K562 (cell line): ENCODE measurements at regions not wholly inside any gene's neighbourhood (a gene's known extent, or its start where the extent isn't known, plus 50 kb on each side); places are given as distances from the start of the nearest gene placed in this dataset.

Source experiments
- COPS2 ChIP-seq: fragments of 450-650 bp; conservative IDR thresholded peaks from 2 replicates; pipeline ENCODE4 v1.6.1; 2016; ENCODE audit warnings: mild to moderate bottlenecking, moderate library complexity
- CXXC5 ChIP-seq: fragments of 250-450 bp; sonication (Bioruptor Pico); IDR thresholded peaks from 2 replicates; pipeline ENCODE4 v1.8.0; 2022; ENCODE audit warnings: inconsistent platforms, mild to moderate bottlenecking, moderate library complexity
- DACH1 ChIP-seq: fragments of 450-650 bp; IDR thresholded peaks from 2 replicates; pipeline ENCODE4 v1.6.1; 2018; ENCODE audit not compliant: partially characterized antibody
- FIP1L1 ChIP-seq: fragments of 200-400 bp; formaldehyde crosslinking; IDR thresholded peaks from 2 replicates; pipeline ENCODE4 v1.6.1; 2018; ENCODE audit warnings: mild to moderate bottlenecking, low read depth, low read length; ENCODE audit not compliant: poor library complexity, severe bottlenecking
- FOXJ2 ChIP-seq: fragments of 200-800 bp; sonication (Bioruptor generic); IDR thresholded peaks from 2 replicates; pipeline ENCODE4 v1.6.1; 2016; ENCODE audit warnings: missing genetic modification characterization, missing compliant biosample characterization
- GATAD2B ChIP-seq: fragments of 450-650 bp; IDR thresholded peaks from 2 replicates; pipeline ENCODE4 v1.6.1; 2017; ENCODE audit warnings: mild to moderate bottlenecking, borderline replicate concordance
- KAT2B ChIP-seq: IDR thresholded peaks from one replicate; pipeline ENCODE4 v1.6.1; 2012; ENCODE audit warnings: low read depth, mild to moderate bottlenecking, control low read depth, inconsistent platforms, low read length, moderate library complexity
- KLF16 ChIP-seq: IDR thresholded peaks from 2 replicates; pipeline ENCODE4 v1.6.1; 2016; ENCODE audit warnings: antibody characterized with exemption
- MAZ ChIP-seq, 2 experiments: fragments of 450-650 bp in 1 of 2; sonication (generic) in 1 of 2; formaldehyde crosslinking; IDR thresholded peaks in 1 of 2; conservative IDR thresholded peaks in 1 of 2; 2 replicates each; pipeline versions ENCODE4 v1.4.0 to v1.5.0; 2020; ENCODE audit warnings: mild to moderate bottlenecking in 1 of 2, missing genetic modification reagents in 1 of 2
- MEIS2 ChIP-seq: fragments of 450-650 bp; IDR thresholded peaks from 2 replicates; pipeline ENCODE4 v1.6.1; 2014; ENCODE audit warnings: mild to moderate bottlenecking; ENCODE audit not compliant: partially characterized antibody
- MTA1 ChIP-seq: fragments of 450-650 bp; IDR thresholded peaks from 2 replicates; pipeline ENCODE4 v1.6.1; 2017; ENCODE audit warnings: borderline replicate concordance
- NFRKB ChIP-seq: fragments of 450-650 bp; IDR thresholded peaks from 2 replicates; pipeline ENCODE4 v1.6.1; 2016; ENCODE audit warnings: low read depth
- NR2C1 ChIP-seq, 2 experiments: fragments of 450-650 bp; IDR thresholded peaks; 2 replicates each; pipeline ENCODE4 v1.6.1; 2017; ENCODE audit warnings: mild to moderate bottlenecking in 2 of 2, antibody characterized with exemption in 1 of 2, inconsistent platforms in 1 of 2, missing compliant biosample characterization in 1 of 2, missing genetic modification characterization in 1 of 2
- NR4A1 ChIP-seq, 2 experiments: fragments of 250-450 bp in 1 of 2; fragments of 450-650 bp in 1 of 2; sonication (Bioruptor Pico) in 1 of 2; IDR thresholded peaks; 2 replicates each; pipeline versions ENCODE4 v1.4.0 to v1.6.1; 2016 to 2020; ENCODE audit warnings: mild to moderate bottlenecking in 2 of 2, missing compliant biosample characterization in 1 of 2, missing genetic modification characterization in 1 of 2, moderate library complexity in 1 of 2
- PHB2 ChIP-seq: fragments of 450-650 bp; IDR thresholded peaks from 2 replicates; pipeline ENCODE4 v1.6.1; 2017; ENCODE audit warnings: low read depth
- PKNOX1 ChIP-seq: fragments of 450-650 bp; IDR thresholded peaks from 2 replicates; pipeline ENCODE4 v1.6.1; 2016
- RBM34 ChIP-seq: fragments of 200-400 bp; formaldehyde crosslinking; IDR thresholded peaks from 2 replicates; pipeline ENCODE4 v1.6.1; 2018; ENCODE audit warnings: low read length, borderline replicate concordance; ENCODE audit not compliant: insufficient read depth
- SPI1 ChIP-seq: IDR thresholded peaks from 2 replicates; pipeline ENCODE4 v1.6.1; 2011; ENCODE audit warnings: low read depth, low read length, control low read depth, borderline replicate concordance
- SRSF3 ChIP-seq: fragments of 200-400 bp; formaldehyde crosslinking; IDR thresholded peaks from 2 replicates; pipeline ENCODE4 v1.6.1; 2016; ENCODE audit warnings: mild to moderate bottlenecking, low read length, moderate library complexity; ENCODE audit not compliant: insufficient read depth
- ZFP36 ChIP-seq: fragments of 150-350 bp; IDR thresholded peaks from 2 replicates; pipeline ENCODE4 v1.6.1; 2018; ENCODE audit warnings: low read length, low read depth; ENCODE audit not compliant: partially characterized antibody
- ZKSCAN3 ChIP-seq: fragments of 250-450 bp; sonication (Bioruptor Pico); IDR thresholded peaks from 2 replicates; pipeline ENCODE4 v1.4.0; 2020
- ZNF589 ChIP-seq: fragments of 200-800 bp; sonication (Bioruptor generic); IDR thresholded peaks from 2 replicates; pipeline ENCODE4 v1.6.1; 2016; ENCODE audit warnings: low read depth, missing genetic modification characterization, missing compliant biosample characterization
- ZSCAN29 ChIP-seq: fragments of 450-650 bp; IDR thresholded peaks from 2 replicates; pipeline ENCODE4 v1.6.1; 2017
- TF ChIP-seq, protein P1 (sequence below): fragments of 450-650 bp; IDR thresholded peaks from 2 replicates; pipeline ENCODE4 v1.6.1; 2016; ENCODE audit warnings: low read depth, mild to moderate bottlenecking, moderate library complexity
- TF ChIP-seq, protein P2 (sequence below): sonication (generic); formaldehyde crosslinking; IDR thresholded peaks from 2 replicates; pipeline ENCODE4 v1.4.0; 2020; ENCODE audit warnings: mild to moderate bottlenecking, missing genetic modification reagents

DNA sequence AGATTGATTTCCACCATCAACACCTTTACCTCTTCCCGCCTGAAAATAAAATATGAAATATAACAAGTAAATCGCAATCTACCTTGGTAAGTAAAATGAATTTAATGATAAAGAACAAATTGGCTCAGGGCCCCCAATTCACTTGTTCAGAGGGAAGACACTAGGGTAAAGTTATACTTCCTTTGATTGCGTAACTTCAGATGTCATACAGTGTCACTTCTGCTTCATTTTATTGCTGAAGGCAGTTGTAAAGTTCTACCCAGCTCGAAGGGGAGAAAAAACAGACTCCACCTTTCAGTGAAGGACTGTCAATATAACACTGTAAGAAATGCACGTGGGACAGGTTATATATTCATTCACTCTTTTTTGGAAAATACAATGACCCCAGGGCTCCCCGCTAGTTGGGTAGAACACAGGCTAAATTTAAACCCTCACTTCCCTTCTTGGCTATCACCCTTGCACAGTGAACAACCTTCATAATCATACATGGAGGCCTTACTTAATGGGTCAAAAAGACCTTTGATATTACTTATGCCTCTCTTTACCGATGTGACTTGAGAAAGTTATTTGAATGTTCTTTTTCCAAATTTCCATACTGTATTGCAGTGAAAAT is 848.8 kb downstream of the MAT2B start (continued):
- TF ChIP-seq CXXC5 (CRISPR knock-in tag) (peak; percentile 32; the same call in 1 of the 2 replicates), KLF16 (no peak), NFRKB (0 out of 2 replicates have a peak, but pooled peaks have one; percentile 55), ZSCAN29 (no peak), GATAD2B (no peak), ZKSCAN3 (CRISPR knock-in tag) (no peak), KAT2B (no peak), RBM34 (no peak), PKNOX1 (peak; percentile 62), FIP1L1 (no peak), NR4A1 (CRISPR knock-in tag; IDR thresholded peaks at IDR 0.05) (no peak), NR4A1 (tag; IDR thresholded peaks at IDR 0.05) (no peak), COPS2 (no peak), DACH1 (peak; percentile 50), MEIS2 (peak; percentile 71), PHB2 (no peak), MAZ (CRISPR knock-in tag; conservative IDR thresholded peaks at IDR 0.05 in 1 of 2, IDR thresholded peaks at IDR 0.05 in 1 of 2) (no peak), FOXJ2 (tag) (no peak), ZFP36 (no peak), NR2C1 (IDR thresholded peaks at IDR 0.05) (no peak), NR2C1 (tag; IDR thresholded peaks at IDR 0.05) (peak; percentile 16; the same call in 1 of the 2 replicates), MTA1 (no peak), ZNF589 (no peak), SPI1 (peak; percentile 58; the same call in 1 of the 2 replicates), SRSF3 (no peak)
- TF ChIP-seq, protein P1, sequence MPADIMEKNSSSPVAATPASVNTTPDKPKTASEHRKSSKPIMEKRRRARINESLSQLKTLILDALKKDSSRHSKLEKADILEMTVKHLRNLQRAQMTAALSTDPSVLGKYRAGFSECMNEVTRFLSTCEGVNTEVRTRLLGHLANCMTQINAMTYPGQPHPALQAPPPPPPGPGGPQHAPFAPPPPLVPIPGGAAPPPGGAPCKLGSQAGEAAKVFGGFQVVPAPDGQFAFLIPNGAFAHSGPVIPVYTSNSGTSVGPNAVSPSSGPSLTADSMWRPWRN: no peak
- TF ChIP-seq, protein P2, sequence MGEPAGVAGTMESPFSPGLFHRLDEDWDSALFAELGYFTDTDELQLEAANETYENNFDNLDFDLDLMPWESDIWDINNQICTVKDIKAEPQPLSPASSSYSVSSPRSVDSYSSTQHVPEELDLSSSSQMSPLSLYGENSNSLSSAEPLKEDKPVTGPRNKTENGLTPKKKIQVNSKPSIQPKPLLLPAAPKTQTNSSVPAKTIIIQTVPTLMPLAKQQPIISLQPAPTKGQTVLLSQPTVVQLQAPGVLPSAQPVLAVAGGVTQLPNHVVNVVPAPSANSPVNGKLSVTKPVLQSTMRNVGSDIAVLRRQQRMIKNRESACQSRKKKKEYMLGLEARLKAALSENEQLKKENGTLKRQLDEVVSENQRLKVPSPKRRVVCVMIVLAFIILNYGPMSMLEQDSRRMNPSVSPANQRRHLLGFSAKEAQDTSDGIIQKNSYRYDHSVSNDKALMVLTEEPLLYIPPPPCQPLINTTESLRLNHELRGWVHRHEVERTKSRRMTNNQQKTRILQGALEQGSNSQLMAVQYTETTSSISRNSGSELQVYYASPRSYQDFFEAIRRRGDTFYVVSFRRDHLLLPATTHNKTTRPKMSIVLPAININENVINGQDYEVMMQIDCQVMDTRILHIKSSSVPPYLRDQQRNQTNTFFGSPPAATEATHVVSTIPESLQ (CRISPR knock-in tag): no peak
